AG09319 (cell line): ENCODE measurements at regions not wholly inside any gene's neighbourhood (a gene's known extent, or its start where the extent isn't known, plus 50 kb on each side); places are given as distances from the start of the nearest gene placed in this dataset.

Experiments
- DNase-seq: peaks from one replicate; pipeline ENCODE4 v3.0.0-alpha.2; 2010; ENCODE audit warnings: low read depth; ENCODE audit errors: extremely low read depth
- TF ChIP-seq, protein P1 (sequence below): IDR thresholded peaks from 2 replicates; pipeline ENCODE4 v1.5.1; 2011; ENCODE audit warnings: low read depth, mild to moderate bottlenecking, inconsistent platforms, low read length, moderate library complexity

DNA sequence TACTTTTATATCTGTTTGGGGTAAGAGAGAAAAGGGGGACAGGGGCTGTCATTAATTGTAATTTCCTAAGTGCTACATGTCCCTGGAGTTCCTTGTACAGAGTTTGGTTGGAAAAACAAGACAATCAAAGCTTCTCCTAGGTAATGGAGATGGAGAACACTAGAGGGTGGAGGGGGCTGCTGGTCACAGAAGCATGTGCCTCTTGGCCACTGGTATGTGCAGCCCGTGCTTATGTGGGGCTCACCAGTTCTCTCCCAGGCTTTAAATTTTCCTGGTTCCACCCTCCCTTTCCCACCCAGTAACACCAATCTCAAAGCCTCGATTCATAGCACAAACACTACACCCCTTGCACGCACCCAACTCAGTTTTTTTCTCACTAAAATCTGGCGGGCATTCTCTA lies 165.6 kb downstream of the SAMD5 start:
- TF ChIP-seq, protein P1, sequence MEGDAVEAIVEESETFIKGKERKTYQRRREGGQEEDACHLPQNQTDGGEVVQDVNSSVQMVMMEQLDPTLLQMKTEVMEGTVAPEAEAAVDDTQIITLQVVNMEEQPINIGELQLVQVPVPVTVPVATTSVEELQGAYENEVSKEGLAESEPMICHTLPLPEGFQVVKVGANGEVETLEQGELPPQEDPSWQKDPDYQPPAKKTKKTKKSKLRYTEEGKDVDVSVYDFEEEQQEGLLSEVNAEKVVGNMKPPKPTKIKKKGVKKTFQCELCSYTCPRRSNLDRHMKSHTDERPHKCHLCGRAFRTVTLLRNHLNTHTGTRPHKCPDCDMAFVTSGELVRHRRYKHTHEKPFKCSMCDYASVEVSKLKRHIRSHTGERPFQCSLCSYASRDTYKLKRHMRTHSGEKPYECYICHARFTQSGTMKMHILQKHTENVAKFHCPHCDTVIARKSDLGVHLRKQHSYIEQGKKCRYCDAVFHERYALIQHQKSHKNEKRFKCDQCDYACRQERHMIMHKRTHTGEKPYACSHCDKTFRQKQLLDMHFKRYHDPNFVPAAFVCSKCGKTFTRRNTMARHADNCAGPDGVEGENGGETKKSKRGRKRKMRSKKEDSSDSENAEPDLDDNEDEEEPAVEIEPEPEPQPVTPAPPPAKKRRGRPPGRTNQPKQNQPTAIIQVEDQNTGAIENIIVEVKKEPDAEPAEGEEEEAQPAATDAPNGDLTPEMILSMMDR, result no peak
- DNase-seq, result no peak

DNA sequence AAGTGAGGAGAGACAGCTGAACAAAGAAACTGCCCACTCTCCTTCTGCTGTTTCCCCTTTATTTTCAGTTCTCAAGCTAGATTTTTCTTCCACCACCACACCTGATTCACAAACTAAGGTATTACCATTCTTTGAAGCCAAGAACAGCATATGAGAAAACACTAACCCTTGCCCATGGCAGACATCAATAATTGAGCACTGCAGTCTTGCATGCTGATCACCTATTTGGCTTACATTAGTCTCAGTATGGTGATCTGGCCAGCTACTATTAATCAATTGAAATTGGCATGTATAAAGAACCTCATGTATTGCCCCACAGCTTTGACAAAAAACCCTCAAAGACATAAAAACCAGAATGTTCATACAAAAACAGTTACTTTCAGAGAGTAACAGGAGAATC lies 166.3 kb downstream of the SAMD5 start:
- DNase-seq, result no peak
- TF ChIP-seq, protein P1, result no peak

- no peak for DNase-seq
- TF ChIP-seq, protein P1, result no peak
These were observed 166.8 kb downstream of the SAMD5 start for GRCh38 chr6:147675281-147675680.

- DNase-seq, result no peak
- TF ChIP-seq, protein P1, result no peak
These were observed 168.2 kb downstream of the SAMD5 start for GRCh38 chr6:147676495-147677199.

- no peak for DNase-seq
- TF ChIP-seq, protein P1, result no peak
These were observed 169.2 kb downstream of the SAMD5 start for GRCh38 chr6:147677647-147678046.

DNA sequence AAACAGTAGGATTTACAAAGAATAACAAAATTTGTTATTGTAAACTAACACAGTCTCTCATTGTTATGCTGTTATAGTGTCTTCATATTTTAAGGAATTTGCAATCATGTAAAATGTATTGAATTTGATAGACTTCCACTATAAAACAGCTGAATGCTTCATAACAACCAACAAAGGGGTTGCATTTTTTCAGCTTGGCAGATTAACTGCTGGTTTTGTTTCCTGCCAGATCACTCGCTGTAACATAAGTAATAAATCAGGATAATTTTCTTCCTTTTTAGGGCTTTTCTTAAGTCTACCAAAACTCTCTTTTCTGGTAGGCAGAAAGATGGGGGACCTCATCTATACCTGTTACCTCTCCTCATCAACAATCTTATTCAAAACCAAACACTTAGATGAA lies 169.8 kb downstream of the SAMD5 start:
- TF ChIP-seq, protein P1, result no peak

DNA sequence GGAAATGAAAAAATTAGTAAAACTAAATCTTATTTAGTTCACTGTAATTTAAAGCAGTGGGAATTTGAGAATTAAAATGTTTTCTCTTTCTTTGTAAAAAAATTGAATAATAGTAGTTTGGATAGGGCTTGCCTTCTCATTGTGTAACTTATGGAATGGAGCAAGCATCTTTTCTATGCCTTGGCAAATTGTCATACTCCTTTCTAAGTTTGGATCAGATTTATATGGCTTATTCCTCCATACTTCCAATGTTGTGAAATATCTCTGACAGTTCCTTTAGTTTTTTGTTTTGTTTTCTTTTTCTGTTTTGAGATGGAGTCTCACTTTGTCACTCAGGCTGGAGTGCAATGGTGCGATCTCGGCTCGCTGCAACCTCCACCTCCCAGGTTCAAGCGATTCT lies 176.4 kb downstream of the SAMD5 start:
- no peak for DNase-seq
- TF ChIP-seq, protein P1, result no peak

More for the DNA sequence above, 169.8 kb downstream of the SAMD5 start:
- no peak for DNase-seq
